Sigmoid colon (tissue), 6 donors: ENCODE measurements at regions not wholly inside any gene's neighbourhood (a gene's known extent, or its start where the extent isn't known, plus 50 kb on each side); places are given as distances from the start of the nearest gene placed in this dataset.

Experiments
- DNase-seq: peaks from one replicate; pipeline ENCODE4 v3.0.0-alpha.2; 2019
- H3K27ac ChIP-seq, 4 donors: fragments of 200-600 bp; sonication (generic); one replicate each; pipeline ENCODE4 v1.5.1; 2016 to 2019; ENCODE audit warnings: mild to moderate bottlenecking in 1 of 4
- H3K27me3 ChIP-seq, 3 donors: fragments of 200-600 bp; sonication (generic); one replicate each; pipeline ENCODE4 v1.5.1; 2019; ENCODE audit warnings: mild to moderate bottlenecking in 1 of 3
- H3K36me3 ChIP-seq, 4 donors: fragments of 200-600 bp; sonication (generic); one replicate each; pipeline ENCODE4 v1.5.1; 2016 to 2019
- H3K4me1 ChIP-seq, 4 donors: fragments of 200-600 bp; sonication (generic); one replicate each; pipeline ENCODE4 v1.5.1; 2017 to 2019
- H3K4me3 ChIP-seq, 4 donors: fragments of 200-600 bp; sonication (generic); one replicate each; pipeline ENCODE4 v1.5.1; 2017 to 2019; ENCODE audit warnings: mild to moderate bottlenecking in 2 of 4, moderate library complexity in 1 of 4
- H3K9me3 ChIP-seq, 4 donors: fragments of 200-600 bp in 3 of 4; sonication (generic) in 3 of 4; one replicate each; pipeline versions ENCODE4 v1.5.1 to v1.6.1; 2013 to 2019
- CTCF ChIP-seq, 4 experiments: fragments of 450-650 bp in 3 of 4; fragments of 200-600 bp in 1 of 4; IDR thresholded peaks; one replicate each; pipeline ENCODE4 v1.5.1; 2016 to 2019; ENCODE audit warnings: antibody characterized with exemption in 4 of 4, mild to moderate bottlenecking in 3 of 4, moderate library complexity in 2 of 4
- EP300 ChIP-seq, 4 donors: sonication (generic); formaldehyde crosslinking; IDR thresholded peaks; one replicate each; pipeline ENCODE4 v1.6.1; 2017; ENCODE audit warnings: antibody characterized with exemption in 4 of 4
- POLR2A ChIP-seq, 2 donors: fragments of 450-650 bp; IDR thresholded peaks; one replicate each; pipeline ENCODE4 v1.6.1; 2016; ENCODE audit warnings: antibody characterized with exemption in 2 of 2, mild to moderate bottlenecking in 2 of 2, moderate library complexity in 2 of 2
- POLR2AphosphoS5 ChIP-seq, 4 donors: sonication (generic); formaldehyde crosslinking; IDR thresholded peaks; one replicate each; pipeline ENCODE4 v1.6.1; 2017; ENCODE audit warnings: antibody characterized with exemption in 4 of 4
- WGBS, 2 donors: extraction: QIAGEN DNeasy Blood & Tissue Kit; methylation state at CpG; one replicate each; pipeline ENCODE4 v1.1.7; 2013; 5-methylcytosine and 5-hydroxymethylcytosine counted together
- intact Hi-C: fragments of 100-400 bp; cut with DNase I; formaldehyde crosslinking; loops from one replicate; pipeline ENCODE4 v1.15.1; 2023
- donor health status: healthy with polysubstance abuse.
- donor health status: healthy.

DNA sequence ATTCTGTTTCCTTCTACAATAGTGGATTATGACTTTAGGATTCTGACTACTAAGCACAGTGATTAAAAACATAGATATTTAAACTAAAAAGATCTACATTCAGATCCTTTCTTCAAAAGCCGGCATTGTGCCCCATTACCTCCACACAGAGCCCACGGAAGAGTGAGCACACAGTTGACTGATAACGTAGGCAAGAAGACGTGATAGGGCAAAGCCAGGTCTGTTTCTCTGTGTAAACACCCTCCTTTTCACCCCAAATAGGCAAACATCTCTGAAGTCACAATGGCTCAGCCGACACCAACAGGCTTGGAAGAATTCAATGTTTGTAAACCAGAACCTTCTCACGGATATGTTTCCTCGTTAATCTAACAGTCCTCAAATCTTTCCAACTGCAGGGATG lies 302.9 kb downstream of the CMPK2 start:
- Histone ChIP-seq H3K27ac (no peak overlapping the region), H3K27me3 (no peaks in the 10 kb centered on the region), H3K4me3 (no peak overlapping the region), H3K9me3 (no peaks in the 10 kb centered on the region), H3K36me3 (no peaks in the 10 kb centered on the region), H3K4me1 (no peaks in the 10 kb centered on the region)
- TF ChIP-seq POLR2AphosphoS5 (IDR thresholded peaks at IDR 0.05) (no peak), POLR2A (IDR thresholded peaks at IDR 0.05) (no peak), CTCF (IDR thresholded peaks at IDR 0.05) (no peak), EP300 (IDR thresholded peaks at IDR 0.05) (no peak)
- DNase-seq: no peak
- intact Hi-C loops: no loop called here
- 51 to 61% methylated on average over 7 of the region's 7 CpGs for WGBS, 2 donors

DNA sequence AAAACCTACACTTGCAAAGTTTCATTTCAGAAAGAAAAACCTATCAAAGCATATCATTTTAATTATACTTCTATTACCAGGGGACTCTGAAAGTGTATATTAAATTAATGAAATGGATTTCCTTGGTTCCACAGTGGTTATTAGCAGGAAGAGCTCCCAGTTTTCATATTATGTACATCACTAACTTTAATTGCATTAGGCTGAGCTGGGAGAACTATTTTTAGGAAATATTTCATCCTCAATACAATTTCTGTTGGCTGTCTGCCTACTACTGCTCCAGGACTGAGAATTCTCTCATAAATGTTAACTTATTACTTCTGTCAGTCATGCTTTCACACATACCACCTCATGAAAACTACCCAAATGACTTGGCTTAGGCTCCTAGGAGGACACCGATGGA lies 301.4 kb downstream of the CMPK2 start:
- no peak for TF ChIP-seq POLR2AphosphoS5 (IDR thresholded peaks at IDR 0.05)
- no peak overlapping the region for H3K27ac ChIP-seq
- no peak overlapping the region for H3K4me3 ChIP-seq
- DNase-seq: no peak
- WGBS, 2 donors: 92 to 95% methylated on average over 1 of the region's 1 CpG
- no peaks in the 10 kb centered on the region for H3K27me3 ChIP-seq
- H3K9me3 ChIP-seq: no peaks in the 10 kb centered on the region
- no peaks in the 10 kb centered on the region for H3K4me1 ChIP-seq
- intact Hi-C loops: no loop called here
- no peaks in the 10 kb centered on the region for H3K36me3 ChIP-seq

- H3K4me1 ChIP-seq: no peaks in the 10 kb centered on the region
- H3K4me3 ChIP-seq: no peak overlapping the region
- DNase-seq: no peak
- WGBS, 2 donors: 72 to 84% methylated on average over 2 of the region's 2 CpGs
- no peak overlapping the region for H3K27ac ChIP-seq
- no peak for TF ChIP-seq POLR2A (IDR thresholded peaks at IDR 0.05)
- no peak for TF ChIP-seq POLR2AphosphoS5 (IDR thresholded peaks at IDR 0.05)
- TF ChIP-seq EP300 (IDR thresholded peaks at IDR 0.05): no peak
- TF ChIP-seq CTCF (IDR thresholded peaks at IDR 0.05): no peak
- intact Hi-C loops: no loop called here
- H3K36me3 ChIP-seq: no peaks in the 10 kb centered on the region
- H3K9me3 ChIP-seq: no peaks in the 10 kb centered on the region
- no peaks in the 10 kb centered on the region for H3K27me3 ChIP-seq
Measured at GRCh38 chr2:6574121-6574520, 291.6 kb downstream of the CMPK2 start.

- no peak overlapping the region for H3K27ac ChIP-seq
- TF ChIP-seq POLR2AphosphoS5 (IDR thresholded peaks at IDR 0.05) (no peak), CTCF (IDR thresholded peaks at IDR 0.05) (no peak), POLR2A (IDR thresholded peaks at IDR 0.05) (no peak), EP300 (IDR thresholded peaks at IDR 0.05) (no peak)
- no peaks in the 10 kb centered on the region for H3K4me1 ChIP-seq
- no peak for DNase-seq
- H3K4me3 ChIP-seq: no peak overlapping the region
- WGBS, 2 donors: 70 to 84% methylated on average over 2 of the region's 2 CpGs
- no peaks in the 10 kb centered on the region for H3K9me3 ChIP-seq
- intact Hi-C loops: no loop called here
- no peaks in the 10 kb centered on the region for H3K27me3 ChIP-seq
- H3K36me3 ChIP-seq: no peaks in the 10 kb centered on the region
Measured at GRCh38 chr2:6576302-6576701, 289.4 kb downstream of the CMPK2 start.

DNA sequence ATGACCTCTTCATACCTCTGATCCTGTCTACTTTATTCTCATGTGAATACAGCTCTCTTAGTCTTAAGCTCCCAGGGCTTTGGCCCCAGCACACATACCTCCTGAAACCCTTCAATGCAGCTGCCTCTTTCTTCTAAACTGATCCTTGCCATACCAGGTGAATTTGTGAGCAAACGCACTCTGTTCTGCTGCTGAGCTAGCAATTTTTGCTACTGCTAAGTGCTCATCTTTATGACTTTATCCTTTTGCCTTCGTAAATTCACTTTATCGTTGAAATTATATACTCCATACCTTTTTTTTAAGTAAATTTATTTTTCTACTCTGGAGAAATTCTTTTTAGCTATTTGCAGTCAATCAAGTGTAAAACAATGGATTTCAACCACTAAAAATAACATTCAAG lies 287.7 kb downstream of the CMPK2 start:
- H3K4me3 ChIP-seq: no peak overlapping the region
- H3K27ac ChIP-seq: no peak overlapping the region
- WGBS, 2 donors: 78 to 90% methylated on average over 3 of the region's 3 CpGs
- H3K36me3 ChIP-seq: no peaks in the 10 kb centered on the region
- DNase-seq: no peak
- H3K27me3 ChIP-seq: no peaks in the 10 kb centered on the region
- H3K9me3 ChIP-seq: no peaks in the 10 kb centered on the region
- TF ChIP-seq POLR2AphosphoS5 (IDR thresholded peaks at IDR 0.05): no peak
- H3K4me1 ChIP-seq: no peaks in the 10 kb centered on the region
- intact Hi-C loops: no loop called here

GRCh38 chr2:6578416-6578815 lies 287.3 kb downstream of the CMPK2 start:
- no peaks in the 10 kb centered on the region for H3K27me3 ChIP-seq
- TF ChIP-seq CTCF (IDR thresholded peaks at IDR 0.05) (no peak), POLR2AphosphoS5 (IDR thresholded peaks at IDR 0.05) (no peak), POLR2A (IDR thresholded peaks at IDR 0.05) (no peak), EP300 (IDR thresholded peaks at IDR 0.05) (no peak)
- no peaks in the 10 kb centered on the region for H3K4me1 ChIP-seq
- no peaks in the 10 kb centered on the region for H3K36me3 ChIP-seq
- 70 to 72% methylated on average over 4 of the region's 4 CpGs for WGBS, 2 donors
- no peaks in the 10 kb centered on the region for H3K9me3 ChIP-seq
- H3K4me3 ChIP-seq: no peak overlapping the region
- intact Hi-C loops: no loop called here
- no peak overlapping the region for H3K27ac ChIP-seq
- no peak for DNase-seq
